Mesodermal cell (in vitro differentiated cells): ENCODE measurements at regions not wholly inside any gene's neighbourhood (a gene's known extent, or its start where the extent isn't known, plus 50 kb on each side); places are given as distances from the start of the nearest gene placed in this dataset.
"Not testable (repeated sequence)": the region's sequence is repeated elsewhere in the genome, so short reads cannot be mapped to it uniquely, and the experiment has no call there.

ENCODE experiments used
- H3K27ac ChIP-seq: 2 replicates; pipeline ENCODE4 v1.7.0; 2013; ENCODE audit warnings: mild to moderate bottlenecking, low read depth, low read length, moderate library complexity; ENCODE audit not compliant: severe bottlenecking
- H3K36me3 ChIP-seq: 2 replicates; pipeline ENCODE4 v1.7.1; 2013; ENCODE audit warnings: mild to moderate bottlenecking, low read length, moderate library complexity; ENCODE audit not compliant: control insufficient read depth, insufficient read depth
- H3K4me1 ChIP-seq: one replicate; pipeline ENCODE4 v1.7.1; 2013; ENCODE audit warnings: mild to moderate bottlenecking, low read length; ENCODE audit not compliant: insufficient read depth, control insufficient read depth, poor library complexity, severe bottlenecking
- H3K4me3 ChIP-seq: 2 replicates; pipeline ENCODE4 v1.7.0; 2013; ENCODE audit warnings: low read length, control low read depth, mild to moderate bottlenecking; ENCODE audit not compliant: insufficient read depth, poor library complexity, severe bottlenecking; ENCODE audit errors: extremely low read depth
- H3K9me3 ChIP-seq: 2 replicates; pipeline ENCODE4 v1.7.1; 2013; ENCODE audit warnings: mild to moderate bottlenecking, low read length, moderate library complexity; ENCODE audit not compliant: control insufficient read depth
- WGBS, 2 experiments: methylation state at CpG; one replicate each; pipeline ENCODE4 v1.1.5; 2013; ENCODE audit warnings: missing lambda C conversion rate in 2 of 2; ENCODE audit not compliant: insufficient coverage in 2 of 2; 5-methylcytosine and 5-hydroxymethylcytosine counted together

DNA sequence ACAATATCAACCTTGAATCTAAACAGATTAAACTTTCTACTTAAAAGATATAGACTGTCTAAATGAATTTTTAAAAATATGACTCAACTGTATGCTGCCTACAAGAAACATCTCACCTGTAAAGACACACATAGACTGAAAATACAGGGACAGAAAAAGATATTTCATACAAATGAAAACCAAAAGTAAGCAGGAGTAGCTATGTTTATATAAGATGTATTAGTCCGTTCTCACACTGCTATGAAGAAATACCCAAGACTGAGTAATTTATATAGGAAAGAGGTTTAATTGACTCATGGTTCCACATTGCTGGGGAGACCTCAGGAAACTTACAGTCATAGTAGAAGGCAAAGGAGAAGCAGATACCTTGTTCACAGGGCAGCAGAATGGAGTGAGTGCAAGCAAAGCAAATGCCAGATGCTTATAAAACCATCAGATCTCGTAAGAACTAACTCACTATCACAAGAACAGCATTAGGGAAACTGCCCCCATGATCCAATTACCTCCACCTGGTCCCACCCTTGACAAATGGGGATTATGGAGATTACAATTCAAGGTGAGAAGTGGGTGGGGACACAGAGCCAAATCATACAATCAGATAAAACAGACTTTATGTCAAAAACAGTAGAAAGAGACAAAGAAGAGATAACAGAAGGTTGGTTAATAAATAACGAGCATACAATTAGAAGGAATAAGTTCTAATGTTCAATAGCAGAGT, 214.4 kb upstream of the SLC39A10 start:
- Histone ChIP-seq H3K4me1 (no peaks in the 10 kb centered on the region), H3K36me3 (no peaks in the 10 kb centered on the region), H3K9me3 (no peaks in the 10 kb centered on the region), H3K4me3 (no peak overlapping the region), H3K27ac (no peak overlapping the region)
- WGBS, 2 experiments, result no CpG with 5 or more reads among the region's 3 CpGs

DNA sequence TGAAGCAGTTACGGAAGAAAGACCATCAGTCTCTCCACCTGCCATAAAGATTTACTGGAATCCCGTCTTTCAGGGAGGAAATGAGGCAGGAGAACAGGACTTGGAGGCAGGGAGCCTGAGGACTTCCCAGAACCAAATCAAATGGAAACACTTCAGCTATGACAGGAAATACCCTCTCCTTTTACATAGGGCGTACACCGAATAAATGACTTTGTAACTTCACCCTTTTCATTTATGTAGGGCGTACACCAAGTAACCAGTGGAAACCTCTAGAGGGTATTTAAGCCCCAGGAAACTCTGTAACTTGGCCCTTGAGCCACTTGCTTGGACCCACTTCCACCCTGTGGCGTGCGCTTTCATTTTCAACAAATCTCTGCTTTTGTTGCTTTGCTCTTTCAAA, 218.3 kb upstream of the SLC39A10 start:
- WGBS, 2 experiments, result 90 to 98% methylated on average over 3 to 4 of the region's 7 CpGs
- no peaks in the 10 kb centered on the region for H3K9me3 ChIP-seq
- H3K4me1 ChIP-seq, result no peaks in the 10 kb centered on the region
- no peaks in the 10 kb centered on the region for H3K36me3 ChIP-seq
- no peak overlapping the region for H3K27ac ChIP-seq
- no peak overlapping the region for H3K4me3 ChIP-seq

- no peak overlapping the region for H3K4me3 ChIP-seq
- H3K9me3 ChIP-seq, result no peaks in the 10 kb centered on the region
- no peaks in the 10 kb centered on the region for H3K36me3 ChIP-seq
- no peaks in the 10 kb centered on the region for H3K4me1 ChIP-seq
- WGBS, 2 experiments, result 91 to 97% methylated on average over 15 to 16 of the region's 18 CpGs
- no peak overlapping the region for H3K27ac ChIP-seq
Observed at GRCh38 chr2:195437521-195437920, 219.5 kb upstream of the SLC39A10 start.

DNA sequence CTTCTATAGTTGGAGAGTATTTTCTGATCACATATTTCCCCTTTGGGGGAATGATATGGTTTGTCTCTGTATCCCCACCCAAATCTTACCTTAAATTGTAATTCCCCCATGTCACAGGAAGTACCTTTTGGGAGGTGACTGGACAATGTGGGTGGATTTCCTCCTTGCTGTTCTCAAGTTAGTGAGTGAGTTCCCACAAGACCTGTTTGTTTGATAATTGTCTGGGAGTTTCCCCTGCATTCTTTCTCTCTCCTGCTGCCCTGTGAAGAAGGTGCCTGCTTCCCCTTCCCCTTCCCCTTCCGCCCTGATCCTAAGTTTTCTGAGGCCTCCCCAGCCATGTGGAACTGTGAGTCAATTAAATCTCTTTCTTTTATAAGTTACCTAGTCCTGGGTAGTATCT, 222.7 kb upstream of the SLC39A10 start:
- no CpG with 5 or more reads among the region's 1 CpG for WGBS, 2 experiments
- Histone ChIP-seq H3K4me1 (no peaks in the 10 kb centered on the region), H3K36me3 (no peaks in the 10 kb centered on the region), H3K27ac (no peak overlapping the region), H3K9me3 (no peaks in the 10 kb centered on the region), H3K4me3 (no peak overlapping the region)

GRCh38 chr2:195433729-195434128, 223.3 kb upstream of the SLC39A10 start:
- not testable (repeated sequence) for H3K4me3 ChIP-seq, H3K27ac ChIP-seq, H3K9me3 ChIP-seq, H3K36me3 ChIP-seq, H3K4me1 ChIP-seq
- 13 to 44% methylated on average over 1 of the region's 2 CpGs for WGBS, 2 experiments

GRCh38 chr2:195428673-195429072, 228.4 kb upstream of the SLC39A10 start:
- H3K4me3 ChIP-seq, result no peak overlapping the region
- WGBS, 2 experiments, result 64% methylated on average over 2 of the region's 3 CpGs; no CpG with 5 or more reads in 1 of the 2 experiments
- no peaks in the 10 kb centered on the region for H3K9me3 ChIP-seq
- H3K36me3 ChIP-seq, result no peaks in the 10 kb centered on the region
- H3K4me1 ChIP-seq, result no peaks in the 10 kb centered on the region
- no peak overlapping the region for H3K27ac ChIP-seq

GRCh38 chr2:195425328-195425727, 231.7 kb upstream of the SLC39A10 start:
- H3K27ac ChIP-seq, result no peak overlapping the region
- no peaks in the 10 kb centered on the region for H3K36me3 ChIP-seq
- H3K9me3 ChIP-seq, result no peaks in the 10 kb centered on the region
- no CpG with 5 or more reads among the region's 1 CpG for WGBS, 2 experiments
- H3K4me3 ChIP-seq, result no peak overlapping the region
- H3K4me1 ChIP-seq, result no peaks in the 10 kb centered on the region

- no peaks in the 10 kb centered on the region for H3K36me3 ChIP-seq
- no peaks in the 10 kb centered on the region for H3K9me3 ChIP-seq
- H3K4me1 ChIP-seq, result no peaks in the 10 kb centered on the region
- no peak overlapping the region for H3K4me3 ChIP-seq
- no peak overlapping the region for H3K27ac ChIP-seq
- WGBS, 2 experiments, result 100% methylated on average over 1 of the region's 2 CpGs; no CpG with 5 or more reads in 1 of the 2 experiments
Observed at GRCh38 chr2:195419033-195419432, 238.0 kb upstream of the SLC39A10 start.

DNA sequence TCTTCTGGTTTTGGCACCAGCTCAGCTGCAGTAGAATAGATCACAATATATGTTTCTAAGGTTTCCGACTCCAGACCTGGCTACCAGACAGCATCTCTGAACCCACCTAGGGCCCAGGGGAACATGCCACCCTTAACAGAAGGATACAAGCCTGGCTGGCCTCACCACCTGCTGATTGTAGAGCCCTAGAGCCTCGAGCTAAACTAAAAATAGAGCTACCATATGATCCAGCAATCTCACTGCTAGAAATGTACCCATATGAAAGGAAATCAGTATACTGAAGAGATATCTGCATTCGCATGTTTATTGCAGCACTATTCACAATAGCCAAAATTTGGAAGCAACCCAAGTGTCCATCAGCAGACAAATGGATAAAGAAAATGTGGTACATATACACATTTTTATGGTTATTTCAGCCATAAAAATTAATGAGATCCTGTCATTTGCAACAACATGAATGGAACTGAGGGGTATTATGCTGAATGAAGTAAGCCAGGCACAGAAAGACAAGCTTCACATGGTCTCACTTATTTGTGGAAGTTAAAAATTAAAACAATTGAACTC, 242.4 kb upstream of the SLC39A10 start:
- Histone ChIP-seq H3K9me3 (no peaks in the 10 kb centered on the region), H3K36me3 (no peaks in the 10 kb centered on the region), H3K4me3 (no peak overlapping the region), H3K27ac (no peak overlapping the region), H3K4me1 (no peaks in the 10 kb centered on the region)
- WGBS, 2 experiments, result no CpG with 5 or more reads among the region's 3 CpGs

DNA sequence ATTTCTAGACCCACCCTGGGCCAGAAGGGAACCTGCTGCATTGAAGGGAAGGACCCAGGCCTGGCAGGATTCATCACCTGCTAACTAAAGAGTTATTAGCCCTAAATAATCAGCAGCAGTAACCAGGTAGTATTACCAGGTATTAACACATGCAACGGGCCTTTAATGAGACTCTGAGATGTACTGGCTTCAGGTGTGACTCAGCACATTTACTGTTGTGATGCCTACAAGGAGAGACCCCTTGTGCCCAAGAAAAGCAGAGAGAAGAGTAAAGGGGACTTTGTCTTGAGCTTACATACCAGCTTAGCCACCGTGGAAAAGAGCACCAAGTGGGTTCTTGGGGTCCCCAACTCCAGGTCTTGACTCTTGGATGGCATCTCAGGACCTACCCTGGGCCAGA, 243.1 kb upstream of the SLC39A10 start:
- H3K4me1 ChIP-seq, result no peaks in the 10 kb centered on the region
- no peaks in the 10 kb centered on the region for H3K36me3 ChIP-seq
- H3K27ac ChIP-seq, result no peak overlapping the region
- no peak overlapping the region for H3K4me3 ChIP-seq
- WGBS, 2 experiments, result 90 to 95% methylated on average over 2 of the region's 2 CpGs
- H3K9me3 ChIP-seq, result no peaks in the 10 kb centered on the region

GRCh38 chr2:195413422-195413821, 243.6 kb upstream of the SLC39A10 start:
- Histone ChIP-seq H3K27ac (no peak overlapping the region), H3K36me3 (no peaks in the 10 kb centered on the region), H3K4me3 (no peak overlapping the region), H3K4me1 (no peaks in the 10 kb centered on the region), H3K9me3 (no peaks in the 10 kb centered on the region)
- 67 to 68% methylated on average over 4 of the region's 8 CpGs for WGBS, 2 experiments
